ENCODE measurements at regions not wholly inside any gene's neighbourhood (a gene's known extent, or its start where the extent isn't known, plus 50 kb on each side); places are given as distances from the start of the nearest gene placed in this dataset.

DNA sequence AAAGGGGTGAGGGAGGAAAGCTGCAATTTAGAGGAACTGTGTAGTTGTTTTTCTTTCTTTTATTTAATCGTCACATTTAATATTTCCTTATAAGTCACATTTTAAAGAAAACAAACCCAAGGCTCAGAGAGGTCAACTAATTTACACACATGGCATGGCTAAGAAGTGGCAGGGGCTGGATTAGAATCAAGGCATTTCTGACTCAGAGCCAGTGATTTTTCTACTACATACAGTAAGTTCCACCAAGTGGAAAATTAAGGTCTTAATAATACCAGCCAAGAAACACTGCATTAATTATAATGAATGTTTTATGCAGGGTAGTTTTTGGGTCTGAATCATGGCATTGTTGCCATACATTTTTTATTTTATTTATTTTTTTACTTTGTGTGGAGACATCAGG, 607.7 kb upstream of the CITED2 start:
- TF ChIP-seq, protein P1, sequence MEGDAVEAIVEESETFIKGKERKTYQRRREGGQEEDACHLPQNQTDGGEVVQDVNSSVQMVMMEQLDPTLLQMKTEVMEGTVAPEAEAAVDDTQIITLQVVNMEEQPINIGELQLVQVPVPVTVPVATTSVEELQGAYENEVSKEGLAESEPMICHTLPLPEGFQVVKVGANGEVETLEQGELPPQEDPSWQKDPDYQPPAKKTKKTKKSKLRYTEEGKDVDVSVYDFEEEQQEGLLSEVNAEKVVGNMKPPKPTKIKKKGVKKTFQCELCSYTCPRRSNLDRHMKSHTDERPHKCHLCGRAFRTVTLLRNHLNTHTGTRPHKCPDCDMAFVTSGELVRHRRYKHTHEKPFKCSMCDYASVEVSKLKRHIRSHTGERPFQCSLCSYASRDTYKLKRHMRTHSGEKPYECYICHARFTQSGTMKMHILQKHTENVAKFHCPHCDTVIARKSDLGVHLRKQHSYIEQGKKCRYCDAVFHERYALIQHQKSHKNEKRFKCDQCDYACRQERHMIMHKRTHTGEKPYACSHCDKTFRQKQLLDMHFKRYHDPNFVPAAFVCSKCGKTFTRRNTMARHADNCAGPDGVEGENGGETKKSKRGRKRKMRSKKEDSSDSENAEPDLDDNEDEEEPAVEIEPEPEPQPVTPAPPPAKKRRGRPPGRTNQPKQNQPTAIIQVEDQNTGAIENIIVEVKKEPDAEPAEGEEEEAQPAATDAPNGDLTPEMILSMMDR (IDR thresholded peaks at IDR 0.05; ENCODE audit: poor library complexity): no peak
- TF ChIP-seq EZH2 (IDR thresholded peaks at IDR 0.05; ENCODE audit: borderline replicate concordance) (no peak), EZH2phosphoT487 (IDR thresholded peaks at IDR 0.05; ENCODE audit: low read depth, severe bottlenecking, unreplicated experiment) (no peak)

All from hepatocyte (in vitro differentiated cells).